Prostate gland (tissue), 2 donors: ENCODE measurements at regions not wholly inside any gene's neighbourhood (a gene's known extent, or its start where the extent isn't known, plus 50 kb on each side); places are given as distances from the start of the nearest gene placed in this dataset.

Source experiments
- POLR2AphosphoS5 ChIP-seq: sonication (generic); formaldehyde crosslinking; IDR thresholded peaks from one replicate; pipeline ENCODE4 v1.6.1; 2017; ENCODE audit warnings: antibody characterized with exemption
- TF ChIP-seq, protein P1 (sequence below), 4 experiments: fragments of 200-600 bp in 2 of 4; fragments of 450-650 bp in 2 of 4; sonication (generic) in 2 of 4; IDR thresholded peaks; 1 replicate in 3 of 4; 2 replicates in 1 of 4; pipeline ENCODE4 v1.5.1; 2016 to 2019; ENCODE audit warnings: antibody characterized with exemption in 4 of 4, mild to moderate bottlenecking in 2 of 4, moderate library complexity in 2 of 4

DNA sequence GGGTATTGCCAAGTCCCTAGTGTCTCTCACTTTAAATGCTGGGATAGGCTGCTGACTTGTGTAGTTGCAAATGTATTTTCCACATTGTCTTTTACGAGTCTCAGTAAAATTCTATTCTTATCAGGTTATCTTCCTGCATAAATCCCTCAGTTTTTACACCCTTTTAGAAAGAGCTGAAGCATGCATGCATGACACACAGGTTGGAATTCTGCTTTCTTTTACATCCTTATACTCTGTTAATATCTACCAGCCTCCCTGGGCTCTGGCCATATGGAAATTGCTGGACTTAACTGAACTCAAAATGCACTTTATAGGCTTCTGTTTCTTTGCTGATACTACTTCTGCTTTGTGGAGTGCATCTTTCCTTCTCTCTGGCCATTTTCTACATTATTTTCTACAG is 477.4 kb downstream of the FRK start:
- TF ChIP-seq POLR2AphosphoS5: no peak
- TF ChIP-seq, protein P1, sequence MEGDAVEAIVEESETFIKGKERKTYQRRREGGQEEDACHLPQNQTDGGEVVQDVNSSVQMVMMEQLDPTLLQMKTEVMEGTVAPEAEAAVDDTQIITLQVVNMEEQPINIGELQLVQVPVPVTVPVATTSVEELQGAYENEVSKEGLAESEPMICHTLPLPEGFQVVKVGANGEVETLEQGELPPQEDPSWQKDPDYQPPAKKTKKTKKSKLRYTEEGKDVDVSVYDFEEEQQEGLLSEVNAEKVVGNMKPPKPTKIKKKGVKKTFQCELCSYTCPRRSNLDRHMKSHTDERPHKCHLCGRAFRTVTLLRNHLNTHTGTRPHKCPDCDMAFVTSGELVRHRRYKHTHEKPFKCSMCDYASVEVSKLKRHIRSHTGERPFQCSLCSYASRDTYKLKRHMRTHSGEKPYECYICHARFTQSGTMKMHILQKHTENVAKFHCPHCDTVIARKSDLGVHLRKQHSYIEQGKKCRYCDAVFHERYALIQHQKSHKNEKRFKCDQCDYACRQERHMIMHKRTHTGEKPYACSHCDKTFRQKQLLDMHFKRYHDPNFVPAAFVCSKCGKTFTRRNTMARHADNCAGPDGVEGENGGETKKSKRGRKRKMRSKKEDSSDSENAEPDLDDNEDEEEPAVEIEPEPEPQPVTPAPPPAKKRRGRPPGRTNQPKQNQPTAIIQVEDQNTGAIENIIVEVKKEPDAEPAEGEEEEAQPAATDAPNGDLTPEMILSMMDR (IDR thresholded peaks at IDR 0.05): no peak
